ENCODE measurements at regions not wholly inside any gene's neighbourhood (a gene's known extent, or its start where the extent isn't known, plus 50 kb on each side); places are given as distances from the start of the nearest gene placed in this dataset.

GRCh38 chr6:15945593-15946159, 183.2 kb upstream of the MYLIP start:
- Mint-ChIP-seq H3K4me3 (no peak overlapping the region), H3K9me3 (no peaks in the 10 kb centered on the region), H3K36me3 (no peaks in the 10 kb centered on the region), H3K27ac (no peak overlapping the region), H3K27me3 (no peaks in the 10 kb centered on the region), H3K4me1 (ENCODE audit: unreplicated experiment) (peaks cover 21% of the 10 kb centered on the region)
- DNase-seq (ENCODE audit: extremely low spot score, unreplicated experiment) = no peak
- TF ChIP-seq, protein P1, sequence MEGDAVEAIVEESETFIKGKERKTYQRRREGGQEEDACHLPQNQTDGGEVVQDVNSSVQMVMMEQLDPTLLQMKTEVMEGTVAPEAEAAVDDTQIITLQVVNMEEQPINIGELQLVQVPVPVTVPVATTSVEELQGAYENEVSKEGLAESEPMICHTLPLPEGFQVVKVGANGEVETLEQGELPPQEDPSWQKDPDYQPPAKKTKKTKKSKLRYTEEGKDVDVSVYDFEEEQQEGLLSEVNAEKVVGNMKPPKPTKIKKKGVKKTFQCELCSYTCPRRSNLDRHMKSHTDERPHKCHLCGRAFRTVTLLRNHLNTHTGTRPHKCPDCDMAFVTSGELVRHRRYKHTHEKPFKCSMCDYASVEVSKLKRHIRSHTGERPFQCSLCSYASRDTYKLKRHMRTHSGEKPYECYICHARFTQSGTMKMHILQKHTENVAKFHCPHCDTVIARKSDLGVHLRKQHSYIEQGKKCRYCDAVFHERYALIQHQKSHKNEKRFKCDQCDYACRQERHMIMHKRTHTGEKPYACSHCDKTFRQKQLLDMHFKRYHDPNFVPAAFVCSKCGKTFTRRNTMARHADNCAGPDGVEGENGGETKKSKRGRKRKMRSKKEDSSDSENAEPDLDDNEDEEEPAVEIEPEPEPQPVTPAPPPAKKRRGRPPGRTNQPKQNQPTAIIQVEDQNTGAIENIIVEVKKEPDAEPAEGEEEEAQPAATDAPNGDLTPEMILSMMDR (conservative IDR thresholded peaks at IDR 0.05) = no peak

GRCh38 chr6:15943423-15943822, 185.5 kb upstream of the MYLIP start:
- Mint-ChIP-seq H3K27ac (no peak overlapping the region), H3K27me3 (no peaks in the 10 kb centered on the region), H3K4me1 (ENCODE audit: unreplicated experiment) (no peaks in the 10 kb centered on the region), H3K9me3 (peaks cover 5% of the 10 kb centered on the region), H3K36me3 (no peaks in the 10 kb centered on the region), H3K4me3 (no peak overlapping the region)
- no peak for DNase-seq (ENCODE audit: extremely low spot score, unreplicated experiment)
- TF ChIP-seq, protein P1 (conservative IDR thresholded peaks at IDR 0.05) = no peak

DNA sequence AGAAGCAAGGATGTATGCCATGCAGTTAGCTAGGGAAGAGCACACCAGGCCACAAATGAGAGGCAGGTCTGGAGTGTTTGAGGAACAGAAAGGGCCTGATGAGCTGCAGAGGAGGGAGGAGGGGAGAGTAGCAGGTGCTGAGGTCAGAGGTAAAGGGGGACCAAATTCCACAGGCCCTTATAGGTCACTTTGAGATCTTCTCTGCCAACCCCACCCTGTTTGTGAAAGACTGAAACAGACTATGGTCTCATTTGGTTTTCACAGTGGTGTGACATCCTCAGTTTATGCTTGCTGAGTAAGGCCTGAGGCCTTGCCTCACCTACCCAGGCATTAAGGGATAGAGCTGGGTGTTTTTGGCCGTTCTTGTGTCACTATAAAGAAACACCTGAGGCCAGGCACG, 187.7 kb upstream of the MYLIP start:
- Mint-ChIP-seq H3K36me3 (peaks cover 3% of the 10 kb centered on the region), H3K27me3 (no peaks in the 10 kb centered on the region), H3K9me3 (peaks cover 5% of the 10 kb centered on the region), H3K27ac (no peak overlapping the region), H3K4me3 (no peak overlapping the region), H3K4me1 (ENCODE audit: unreplicated experiment) (peaks cover 11% of the 10 kb centered on the region)
- TF ChIP-seq, protein P1 (conservative IDR thresholded peaks at IDR 0.05) = no peak
- DNase-seq (ENCODE audit: extremely low spot score, unreplicated experiment) = no peak

- H3K27ac Mint-ChIP-seq = no peak overlapping the region
- no peaks in the 10 kb centered on the region for H3K27me3 Mint-ChIP-seq
- H3K4me1 Mint-ChIP-seq (ENCODE audit: unreplicated experiment) = peaks cover 12% of the 10 kb centered on the region
- TF ChIP-seq, protein P1 (conservative IDR thresholded peaks at IDR 0.05) = no peak
- peaks cover 3% of the 10 kb centered on the region for H3K36me3 Mint-ChIP-seq
- H3K9me3 Mint-ChIP-seq = peaks cover 5% of the 10 kb centered on the region
- no peak for DNase-seq (ENCODE audit: extremely low spot score, unreplicated experiment)
- no peak overlapping the region for H3K4me3 Mint-ChIP-seq
Measured at GRCh38 chr6:15938107-15938506, 190.8 kb upstream of the MYLIP start.

DNA sequence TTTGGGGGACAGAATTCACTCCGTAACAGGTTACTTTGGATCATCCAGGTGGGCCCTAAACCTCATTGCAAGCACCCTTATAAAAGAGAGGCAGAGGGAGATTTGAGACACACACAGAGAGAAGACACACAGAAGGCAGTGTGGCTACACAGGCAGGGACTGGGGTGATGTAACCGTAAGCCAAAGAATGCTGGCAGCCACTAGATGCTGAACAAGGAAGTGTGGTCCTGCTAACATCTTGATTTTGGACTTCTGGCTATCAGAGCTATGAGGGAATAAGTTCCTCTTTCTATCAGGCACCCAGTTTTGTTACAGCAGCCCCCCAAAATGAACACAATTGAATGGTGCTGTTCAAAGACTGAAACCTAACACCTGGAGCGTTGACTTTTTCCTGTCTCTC, 191.3 kb upstream of the MYLIP start:
- Mint-ChIP-seq H3K27ac (no peak overlapping the region), H3K4me3 (no peak overlapping the region), H3K9me3 (peaks cover 5% of the 10 kb centered on the region), H3K27me3 (no peaks in the 10 kb centered on the region), H3K4me1 (ENCODE audit: unreplicated experiment) (peaks cover 12% of the 10 kb centered on the region), H3K36me3 (peaks cover 3% of the 10 kb centered on the region)
- TF ChIP-seq, protein P1 (conservative IDR thresholded peaks at IDR 0.05) = no peak
- no peak for DNase-seq (ENCODE audit: extremely low spot score, unreplicated experiment)

DNA sequence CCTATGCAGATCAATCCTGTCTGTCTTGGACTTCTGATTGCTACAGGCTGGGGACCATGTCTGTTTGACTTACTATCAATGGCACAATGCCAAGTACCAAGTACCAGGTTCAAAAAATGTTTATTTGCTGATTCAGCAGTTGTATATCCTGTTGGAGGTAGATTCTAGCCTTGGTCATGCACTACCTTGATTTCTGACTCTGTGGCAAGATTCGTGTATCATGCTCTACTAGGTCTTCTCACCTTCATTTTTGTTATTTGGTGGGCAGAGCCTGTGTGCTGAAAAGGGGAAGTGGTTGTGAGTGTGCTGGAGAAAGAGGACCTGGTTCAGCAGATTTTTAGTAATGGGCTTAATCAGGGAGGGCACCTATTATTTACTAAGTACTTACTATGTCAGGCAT, 192.4 kb upstream of the MYLIP start:
- H3K4me1 Mint-ChIP-seq (ENCODE audit: unreplicated experiment) = peaks cover 12% of the 10 kb centered on the region
- no peak overlapping the region for H3K4me3 Mint-ChIP-seq
- TF ChIP-seq, protein P1 (conservative IDR thresholded peaks at IDR 0.05) = no peak
- H3K9me3 Mint-ChIP-seq = peaks cover 11% of the 10 kb centered on the region
- H3K27me3 Mint-ChIP-seq = no peaks in the 10 kb centered on the region
- H3K27ac Mint-ChIP-seq = no peak overlapping the region
- H3K36me3 Mint-ChIP-seq = peaks cover 3% of the 10 kb centered on the region
- DNase-seq (ENCODE audit: extremely low spot score, unreplicated experiment) = no peak
